GM12878 (cell line): ENCODE measurements at regions not wholly inside any gene's neighbourhood (a gene's known extent, or its start where the extent isn't known, plus 50 kb on each side); places are given as distances from the start of the nearest gene placed in this dataset.
A peak's percentile ranks its signal among the peaks of the same experiment; 100 is the strongest.

Source experiments
- ATF2 ChIP-seq: IDR thresholded peaks from 2 replicates; pipeline ENCODE4 v1.6.1; 2012; ENCODE audit warnings: low read length, inconsistent platforms
- BCLAF1 ChIP-seq: fragments of 450-650 bp; IDR thresholded peaks from 2 replicates; pipeline ENCODE4 v1.6.1; 2017; ENCODE audit warnings: antibody characterized with exemption, mild to moderate bottlenecking, moderate library complexity
- CEBPB ChIP-seq, 2 experiments: fragments of 150-350 bp in 1 of 2; IDR thresholded peaks; 2 replicates each; pipeline ENCODE4 v1.6.1; 2012 to 2014; ENCODE audit warnings: low read depth in 2 of 2, low read length in 2 of 2, borderline replicate concordance in 1 of 2, inconsistent platforms in 1 of 2
- CUX1 ChIP-seq: IDR thresholded peaks from 2 replicates; pipeline ENCODE4 v1.6.1; 2012; ENCODE audit warnings: improper control_type of control experiment, low read depth, low read length; ENCODE audit not compliant: insufficient replicate concordance
- FOS ChIP-seq: IDR thresholded peaks from 3 replicates; pipeline ENCODE4 v1.6.1; 2011; ENCODE audit warnings: borderline replicate concordance; ENCODE audit not compliant: insufficient read length; ENCODE audit errors: extremely low read depth
- MXI1 ChIP-seq: fragments of 150-350 bp; IDR thresholded peaks from 2 replicates; pipeline ENCODE4 v1.6.1; 2011; ENCODE audit warnings: low read depth, mild to moderate bottlenecking, inconsistent platforms, low read length, improper control_type of control experiment
- PBX3 ChIP-seq: IDR thresholded peaks from 2 replicates; pipeline ENCODE4 v1.6.1; 2011; ENCODE audit warnings: mild to moderate bottlenecking, low read depth, low read length, moderate library complexity; ENCODE audit not compliant: insufficient replicate concordance
- POLR2A ChIP-seq: IDR thresholded peaks from 2 replicates; pipeline ENCODE4 v1.6.1; 2011; ENCODE audit warnings: low read depth, mild to moderate bottlenecking, low read length
- POLR2AphosphoS2 ChIP-seq: IDR thresholded peaks from 2 replicates; pipeline ENCODE4 v1.6.1; 2011; ENCODE audit warnings: low read depth, mild to moderate bottlenecking, low read length, improper control_type of control experiment, moderate library complexity
- RCOR1 ChIP-seq: conservative IDR thresholded peaks from 2 replicates; pipeline ENCODE4 v1.6.1; 2012; ENCODE audit warnings: low read depth, low read length, improper control_type of control experiment
- STAT3 ChIP-seq: IDR thresholded peaks from 2 replicates; pipeline ENCODE4 v1.6.1; 2011; ENCODE audit warnings: low read depth, low read length, improper control_type of control experiment
- ZBED1 ChIP-seq: IDR thresholded peaks from 2 replicates; pipeline ENCODE4 v1.6.1; 2016; ENCODE audit warnings: borderline replicate concordance
- ZNF24 ChIP-seq: fragments of 450-650 bp; IDR thresholded peaks from 2 replicates; pipeline ENCODE4 v1.6.1; 2017; ENCODE audit warnings: antibody characterized with exemption, mild to moderate bottlenecking
- ZNF592 ChIP-seq: fragments of 450-650 bp; IDR thresholded peaks from 2 replicates; pipeline ENCODE4 v1.6.1; 2017; ENCODE audit warnings: mild to moderate bottlenecking, moderate library complexity

GRCh38 chr10:3625959-3626751 lies 158.9 kb downstream of the KLF6 start (continued):
- no peak for TF ChIP-seq ZNF592
- no peak for TF ChIP-seq POLR2A
- TF ChIP-seq RCOR1: no peak
- TF ChIP-seq BCLAF1: no peak
- TF ChIP-seq CUX1: no peak
- TF ChIP-seq ZBED1: no peak
- peak; percentile 61; the same call in 1 of the 2 replicates for TF ChIP-seq ATF2
- TF ChIP-seq POLR2AphosphoS2: no peak
- TF ChIP-seq CEBPB (IDR thresholded peaks at IDR 0.05; ENCODE audit: borderline replicate concordance in 1 of 2, low read depth in 2 of 2, low read length in 2 of 2): no peak
- no peak for TF ChIP-seq FOS
- no peak for TF ChIP-seq PBX3
- TF ChIP-seq MXI1: no peak
- TF ChIP-seq ZNF24: no peak
- TF ChIP-seq STAT3: no peak
